ENCODE measurements at regions not wholly inside any gene's neighbourhood (a gene's known extent, or its start where the extent isn't known, plus 50 kb on each side); places are given as distances from the start of the nearest gene placed in this dataset.
A peak's percentile ranks its signal among the peaks of the same experiment; 100 is the strongest.

GRCh38 chr9:10674586-10674985 is 61.8 kb upstream of the PTPRD start:
- H3K4me3 ChIP-seq (ENCODE audit: low read length in 2 of 2), result no peak overlapping the region
- H3K27me3 ChIP-seq (ENCODE audit: control insufficient read depth in 1 of 2, insufficient read depth in 2 of 2, low read length in 1 of 2), result no peaks in the 10 kb centered on the region
- no peaks in the 10 kb centered on the region for H3K9me3 ChIP-seq (ENCODE audit: control insufficient read depth, low read length)
- H3K27ac ChIP-seq (ENCODE audit: low read depth in 1 of 2, low read length in 2 of 2), result no peak overlapping the region
- DNase-seq (no peak), ATAC-seq (ENCODE audit: low FRiP score) (peak; percentile 15)
- no peaks in the 10 kb centered on the region for H3K4me1 ChIP-seq (ENCODE audit: control insufficient read depth in 1 of 2, insufficient read depth in 2 of 2, low read length in 2 of 2)
- H3K36me3 ChIP-seq (ENCODE audit: control insufficient read depth in 1 of 2, insufficient read depth in 2 of 2, low read length in 1 of 2), result no peaks in the 10 kb centered on the region
- intact Hi-C loops (cut with DNase I), result no loop called here
- 87 to 100% methylated on average over 1 of the region's 1 CpG for WGBS, 2 donors

GRCh38 chr9:10678010-10678409 is 65.2 kb upstream of the PTPRD start:
- Histone ChIP-seq H3K4me1 (ENCODE audit: control insufficient read depth in 1 of 2, insufficient read depth in 2 of 2, low read length in 2 of 2) (no peaks in the 10 kb centered on the region), H3K27ac (ENCODE audit: low read depth in 1 of 2, low read length in 2 of 2) (no peak overlapping the region), H3K36me3 (ENCODE audit: control insufficient read depth in 1 of 2, insufficient read depth in 2 of 2, low read length in 1 of 2) (no peaks in the 10 kb centered on the region), H3K9me3 (ENCODE audit: control insufficient read depth, low read length) (no peaks in the 10 kb centered on the region), H3K4me3 (ENCODE audit: low read length in 2 of 2) (no peak overlapping the region), H3K27me3 (ENCODE audit: control insufficient read depth in 1 of 2, insufficient read depth in 2 of 2, low read length in 1 of 2) (no peaks in the 10 kb centered on the region)
- DNase-seq (no peak), ATAC-seq (ENCODE audit: low FRiP score) (no peak)
- 79 to 82% methylated on average over 4 of the region's 4 CpGs for WGBS, 2 donors
- intact Hi-C loops (cut with DNase I), result no loop called here

DNA sequence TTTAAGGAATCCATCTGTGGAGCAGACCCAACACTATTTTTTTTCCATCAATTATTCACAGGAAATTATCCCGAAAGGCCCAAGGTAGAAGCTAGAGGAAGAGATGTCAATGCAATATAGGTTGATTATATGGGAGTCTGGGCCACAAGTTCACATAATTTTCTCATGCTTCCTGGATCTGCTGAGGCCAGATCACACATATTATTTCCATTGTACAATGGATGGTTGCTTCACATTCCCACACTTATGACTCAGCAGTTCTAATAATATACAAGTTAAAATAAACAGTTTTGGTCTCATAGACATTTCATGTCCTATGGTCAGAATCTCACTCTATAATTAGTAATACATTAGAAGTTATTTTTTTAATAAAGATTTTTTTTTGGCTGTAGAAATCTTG is 66.0 kb upstream of the PTPRD start:
- DNase-seq (no peak), ATAC-seq (ENCODE audit: low FRiP score) (no peak)
- no peak overlapping the region for H3K27ac ChIP-seq (ENCODE audit: low read depth in 1 of 2, low read length in 2 of 2)
- H3K4me3 ChIP-seq (ENCODE audit: low read length in 2 of 2), result no peak overlapping the region
- no peaks in the 10 kb centered on the region for H3K9me3 ChIP-seq (ENCODE audit: control insufficient read depth, low read length)
- 61 to 65% methylated on average over 1 of the region's 1 CpG for whole genome bisulfite sequencing, 2 donors
- H3K27me3 ChIP-seq (ENCODE audit: control insufficient read depth in 1 of 2, insufficient read depth in 2 of 2, low read length in 1 of 2), result no peaks in the 10 kb centered on the region
- H3K4me1 ChIP-seq (ENCODE audit: control insufficient read depth in 1 of 2, insufficient read depth in 2 of 2, low read length in 2 of 2), result no peaks in the 10 kb centered on the region
- intact Hi-C loops (cut with DNase I), result no loop called here
- H3K36me3 ChIP-seq (ENCODE audit: control insufficient read depth in 1 of 2, insufficient read depth in 2 of 2, low read length in 1 of 2), result no peaks in the 10 kb centered on the region

GRCh38 chr9:10686943-10687342 is 74.1 kb upstream of the PTPRD start:
- DNase-seq, result no peak
- Histone ChIP-seq H3K27me3 (ENCODE audit: control insufficient read depth in 1 of 2, insufficient read depth in 2 of 2, low read length in 1 of 2) (peaks cover 0 to 2% of the 10 kb centered on the region in 2 donors), H3K4me1 (ENCODE audit: control insufficient read depth in 1 of 2, insufficient read depth in 2 of 2, low read length in 2 of 2) (no peaks in the 10 kb centered on the region), H3K4me3 (ENCODE audit: low read length in 2 of 2) (no peak overlapping the region), H3K36me3 (ENCODE audit: control insufficient read depth in 1 of 2, insufficient read depth in 2 of 2, low read length in 1 of 2) (no peaks in the 10 kb centered on the region), H3K9me3 (ENCODE audit: control insufficient read depth, low read length) (no peaks in the 10 kb centered on the region), H3K27ac (ENCODE audit: low read depth in 1 of 2, low read length in 2 of 2) (no peak overlapping the region)
- intact Hi-C loops (cut with DNase I), result no loop called here
- ATAC-seq (ENCODE audit: low FRiP score), result no peak
- WGBS, 2 donors, result 88 to 100% methylated on average over 2 of the region's 2 CpGs

- no peak overlapping the region for H3K27ac ChIP-seq (ENCODE audit: low read depth in 1 of 2, low read length in 2 of 2)
- H3K9me3 ChIP-seq (ENCODE audit: control insufficient read depth, low read length), result no peaks in the 10 kb centered on the region
- DNase-seq (no peak), ATAC-seq (ENCODE audit: low FRiP score) (no peak)
- no peak overlapping the region for H3K4me3 ChIP-seq (ENCODE audit: low read length in 2 of 2)
- intact Hi-C loops (cut with DNase I), result no loop called here
- H3K4me1 ChIP-seq (ENCODE audit: control insufficient read depth in 1 of 2, insufficient read depth in 2 of 2, low read length in 2 of 2), result no peaks in the 10 kb centered on the region
- WGBS, 2 donors, result 84 to 86% methylated on average over 2 of the region's 2 CpGs
- peaks cover 0 to 2% of the 10 kb centered on the region in 2 donors for H3K27me3 ChIP-seq (ENCODE audit: control insufficient read depth in 1 of 2, insufficient read depth in 2 of 2, low read length in 1 of 2)
- H3K36me3 ChIP-seq (ENCODE audit: control insufficient read depth in 1 of 2, insufficient read depth in 2 of 2, low read length in 1 of 2), result no peaks in the 10 kb centered on the region
These were observed 77.7 kb upstream of the PTPRD start for GRCh38 chr9:10690546-10690945.

- H3K4me1 ChIP-seq (ENCODE audit: control insufficient read depth in 1 of 2, insufficient read depth in 2 of 2, low read length in 2 of 2), result no peaks in the 10 kb centered on the region
- no peaks in the 10 kb centered on the region for H3K27me3 ChIP-seq (ENCODE audit: control insufficient read depth in 1 of 2, insufficient read depth in 2 of 2, low read length in 1 of 2)
- no peaks in the 10 kb centered on the region for H3K36me3 ChIP-seq (ENCODE audit: control insufficient read depth in 1 of 2, insufficient read depth in 2 of 2, low read length in 1 of 2)
- H3K4me3 ChIP-seq (ENCODE audit: low read length in 2 of 2), result no peak overlapping the region
- intact Hi-C loops (cut with DNase I), result no loop called here
- WGBS, 2 donors, result 72 to 80% methylated on average over 3 of the region's 3 CpGs
- no peak overlapping the region for H3K27ac ChIP-seq (ENCODE audit: low read depth in 1 of 2, low read length in 2 of 2)
- no peak for ATAC-seq (ENCODE audit: low FRiP score)
- no peak for DNase-seq
- H3K9me3 ChIP-seq (ENCODE audit: control insufficient read depth, low read length), result no peaks in the 10 kb centered on the region
These were observed 84.2 kb upstream of the PTPRD start for GRCh38 chr9:10697044-10697443.

DNA sequence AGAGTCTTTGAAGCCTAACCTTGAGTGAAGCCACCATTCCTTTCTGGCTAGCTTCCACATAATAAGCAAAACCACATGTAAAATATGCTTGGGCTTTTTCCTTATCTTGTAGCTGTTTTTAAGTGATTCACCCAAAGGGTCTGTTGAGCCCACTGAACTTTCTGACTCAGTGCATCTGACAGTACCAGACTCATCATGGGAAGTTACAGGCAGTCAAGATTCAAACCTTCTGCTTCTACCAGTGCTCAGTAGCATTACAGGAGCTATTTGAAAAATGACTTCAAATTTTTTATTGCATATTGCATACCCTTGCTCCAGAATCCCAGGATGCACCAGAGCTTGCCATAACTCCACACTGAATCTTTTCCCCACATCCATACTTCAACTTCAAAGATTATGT is 87.5 kb upstream of the PTPRD start:
- H3K27ac ChIP-seq (ENCODE audit: low read depth in 1 of 2, low read length in 2 of 2), result no peak overlapping the region
- no peaks in the 10 kb centered on the region for H3K36me3 ChIP-seq (ENCODE audit: control insufficient read depth in 1 of 2, insufficient read depth in 2 of 2, low read length in 1 of 2)
- no peaks in the 10 kb centered on the region for H3K4me1 ChIP-seq (ENCODE audit: control insufficient read depth in 1 of 2, insufficient read depth in 2 of 2, low read length in 2 of 2)
- ATAC-seq (ENCODE audit: low FRiP score) (no peak), DNase-seq (no peak)
- H3K4me3 ChIP-seq (ENCODE audit: low read length in 2 of 2), result no peak overlapping the region
- H3K27me3 ChIP-seq (ENCODE audit: control insufficient read depth in 1 of 2, insufficient read depth in 2 of 2, low read length in 1 of 2), result no peaks in the 10 kb centered on the region
- intact Hi-C loops (cut with DNase I), result no loop called here
- no peaks in the 10 kb centered on the region for H3K9me3 ChIP-seq (ENCODE audit: control insufficient read depth, low read length)

GRCh38 chr9:10700915-10701314 is 88.1 kb upstream of the PTPRD start:
- intact Hi-C loops (cut with DNase I), result no loop called here
- WGBS, 2 donors, result 53% methylated on average over 3 of the region's 3 CpGs

GRCh38 chr9:10701906-10702305 is 89.1 kb upstream of the PTPRD start:
- no peaks in the 10 kb centered on the region for H3K9me3 ChIP-seq (ENCODE audit: control insufficient read depth, low read length)
- no peak overlapping the region for H3K4me3 ChIP-seq (ENCODE audit: low read length in 2 of 2)
- H3K36me3 ChIP-seq (ENCODE audit: control insufficient read depth in 1 of 2, insufficient read depth in 2 of 2, low read length in 1 of 2), result no peaks in the 10 kb centered on the region
- no peaks in the 10 kb centered on the region for H3K27me3 ChIP-seq (ENCODE audit: control insufficient read depth in 1 of 2, insufficient read depth in 2 of 2, low read length in 1 of 2)
- H3K27ac ChIP-seq (ENCODE audit: low read depth in 1 of 2, low read length in 2 of 2), result no peak overlapping the region
- intact Hi-C loops (cut with DNase I), result no loop called here
- no peak for DNase-seq
- no peak for ATAC-seq (ENCODE audit: low FRiP score)
- WGBS, 2 donors, result 92 to 93% methylated on average over 4 of the region's 4 CpGs
- H3K4me1 ChIP-seq (ENCODE audit: control insufficient read depth in 1 of 2, insufficient read depth in 2 of 2, low read length in 2 of 2), result no peaks in the 10 kb centered on the region

More at GRCh38 chr9:10700915-10701314, 88.1 kb upstream of the PTPRD start:
- ATAC-seq (ENCODE audit: low FRiP score), result no peak
- Histone ChIP-seq H3K9me3 (ENCODE audit: control insufficient read depth, low read length) (no peaks in the 10 kb centered on the region), H3K36me3 (ENCODE audit: control insufficient read depth in 1 of 2, insufficient read depth in 2 of 2, low read length in 1 of 2) (no peaks in the 10 kb centered on the region), H3K4me1 (ENCODE audit: control insufficient read depth in 1 of 2, insufficient read depth in 2 of 2, low read length in 2 of 2) (no peaks in the 10 kb centered on the region), H3K27ac (ENCODE audit: low read depth in 1 of 2, low read length in 2 of 2) (no peak overlapping the region), H3K4me3 (ENCODE audit: low read length in 2 of 2) (no peak overlapping the region), H3K27me3 (ENCODE audit: control insufficient read depth in 1 of 2, insufficient read depth in 2 of 2, low read length in 1 of 2) (no peaks in the 10 kb centered on the region)
- no peak for DNase-seq
